ENCODE measurements at regions not wholly inside any gene's neighbourhood (a gene's known extent, or its start where the extent isn't known, plus 50 kb on each side); places are given as distances from the start of the nearest gene placed in this dataset.

GRCh38 chr10:22875581-22875980 lies 52.3 kb upstream of the ARMC3 start:
- H3K36me3 ChIP-seq (replicated peaks; ENCODE audit: low read depth, low read length), result no peaks in the 10 kb centered on the region
- no peaks in the 10 kb centered on the region for H3K27me3 ChIP-seq (ENCODE audit: low read depth, low read length)
- no peaks in the 10 kb centered on the region for H3K9me3 ChIP-seq (ENCODE audit: insufficient read depth, low read length)
- no peak overlapping the region for H3K27ac ChIP-seq (ENCODE audit: low read length)
- H2AFZ ChIP-seq (ENCODE audit: low read depth, low read length), result no peak overlapping the region
- H3K9ac ChIP-seq (ENCODE audit: low read length), result no peak overlapping the region
- no peak overlapping the region for H3K4me2 ChIP-seq (ENCODE audit: low read length)
- no peak overlapping the region for H3K4me3 ChIP-seq (ENCODE audit: low read length)
- TF ChIP-seq, protein P1, sequence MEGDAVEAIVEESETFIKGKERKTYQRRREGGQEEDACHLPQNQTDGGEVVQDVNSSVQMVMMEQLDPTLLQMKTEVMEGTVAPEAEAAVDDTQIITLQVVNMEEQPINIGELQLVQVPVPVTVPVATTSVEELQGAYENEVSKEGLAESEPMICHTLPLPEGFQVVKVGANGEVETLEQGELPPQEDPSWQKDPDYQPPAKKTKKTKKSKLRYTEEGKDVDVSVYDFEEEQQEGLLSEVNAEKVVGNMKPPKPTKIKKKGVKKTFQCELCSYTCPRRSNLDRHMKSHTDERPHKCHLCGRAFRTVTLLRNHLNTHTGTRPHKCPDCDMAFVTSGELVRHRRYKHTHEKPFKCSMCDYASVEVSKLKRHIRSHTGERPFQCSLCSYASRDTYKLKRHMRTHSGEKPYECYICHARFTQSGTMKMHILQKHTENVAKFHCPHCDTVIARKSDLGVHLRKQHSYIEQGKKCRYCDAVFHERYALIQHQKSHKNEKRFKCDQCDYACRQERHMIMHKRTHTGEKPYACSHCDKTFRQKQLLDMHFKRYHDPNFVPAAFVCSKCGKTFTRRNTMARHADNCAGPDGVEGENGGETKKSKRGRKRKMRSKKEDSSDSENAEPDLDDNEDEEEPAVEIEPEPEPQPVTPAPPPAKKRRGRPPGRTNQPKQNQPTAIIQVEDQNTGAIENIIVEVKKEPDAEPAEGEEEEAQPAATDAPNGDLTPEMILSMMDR (IDR thresholded peaks at IDR 0.05; ENCODE audit: low read depth, low read length), result no peak
- TF ChIP-seq EZH2phosphoT487 (IDR thresholded peaks at IDR 0.05; ENCODE audit: low read depth), result no peak
- no peaks in the 10 kb centered on the region for H3K79me2 ChIP-seq (ENCODE audit: low read length)
- H4K20me1 ChIP-seq (ENCODE audit: insufficient read depth, low read length), result no peaks in the 10 kb centered on the region
- no peaks in the 10 kb centered on the region for H3K4me1 ChIP-seq (ENCODE audit: low read length)

DNA sequence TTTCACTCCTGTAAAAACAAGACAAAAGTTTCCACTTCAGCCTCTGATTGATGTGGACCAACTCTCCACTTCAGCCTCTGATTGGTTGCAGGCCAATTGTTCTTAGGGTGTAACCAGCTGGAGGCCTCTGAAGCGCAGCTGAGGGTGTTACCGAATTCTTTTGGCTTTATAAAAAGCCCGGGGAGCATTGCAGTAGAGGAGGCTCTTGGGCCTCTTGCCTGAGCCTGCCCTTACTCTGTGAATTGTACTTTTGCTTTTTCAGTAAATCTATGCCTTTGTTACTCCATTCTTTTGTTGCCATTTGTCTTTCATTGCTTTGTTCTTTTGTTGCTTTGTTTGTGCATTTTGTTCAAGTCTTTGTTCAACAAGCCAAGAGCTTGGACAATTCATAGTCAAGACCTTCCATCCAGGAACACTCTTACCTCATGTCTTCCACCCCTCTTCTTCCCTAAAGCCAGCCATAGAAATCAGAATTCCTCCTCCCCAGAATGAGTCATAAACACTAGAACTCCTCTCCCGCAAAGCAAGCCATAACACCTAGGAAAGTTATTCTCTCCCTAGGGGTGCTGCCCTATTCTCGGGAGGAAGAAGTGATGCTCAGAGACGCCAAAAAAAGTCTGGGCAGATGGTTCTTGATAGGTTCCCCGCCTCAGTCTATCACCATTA lies 53.5 kb upstream of the ARMC3 start:
- TF ChIP-seq EZH2phosphoT487 (IDR thresholded peaks at IDR 0.05; ENCODE audit: low read depth), result no peak
- TF ChIP-seq, protein P1 (IDR thresholded peaks at IDR 0.05; ENCODE audit: low read depth, low read length), result no peak
- H3K4me1 ChIP-seq (ENCODE audit: low read length), result no peaks in the 10 kb centered on the region
- H3K27ac ChIP-seq (ENCODE audit: low read length), result no peak overlapping the region
- no peak overlapping the region for H2AFZ ChIP-seq (ENCODE audit: low read depth, low read length)
- H3K4me3 ChIP-seq (ENCODE audit: low read length), result no peak overlapping the region
- no peaks in the 10 kb centered on the region for H3K36me3 ChIP-seq (replicated peaks; ENCODE audit: low read depth, low read length)
- H3K9me3 ChIP-seq (ENCODE audit: insufficient read depth, low read length), result no peaks in the 10 kb centered on the region
- H3K4me2 ChIP-seq (ENCODE audit: low read length), result no peak overlapping the region
- H3K9ac ChIP-seq (ENCODE audit: low read length), result no peak overlapping the region
- H4K20me1 ChIP-seq (ENCODE audit: insufficient read depth, low read length), result no peaks in the 10 kb centered on the region
- H3K79me2 ChIP-seq (ENCODE audit: low read length), result no peaks in the 10 kb centered on the region
- H3K27me3 ChIP-seq (ENCODE audit: low read depth, low read length), result no peaks in the 10 kb centered on the region

DNA sequence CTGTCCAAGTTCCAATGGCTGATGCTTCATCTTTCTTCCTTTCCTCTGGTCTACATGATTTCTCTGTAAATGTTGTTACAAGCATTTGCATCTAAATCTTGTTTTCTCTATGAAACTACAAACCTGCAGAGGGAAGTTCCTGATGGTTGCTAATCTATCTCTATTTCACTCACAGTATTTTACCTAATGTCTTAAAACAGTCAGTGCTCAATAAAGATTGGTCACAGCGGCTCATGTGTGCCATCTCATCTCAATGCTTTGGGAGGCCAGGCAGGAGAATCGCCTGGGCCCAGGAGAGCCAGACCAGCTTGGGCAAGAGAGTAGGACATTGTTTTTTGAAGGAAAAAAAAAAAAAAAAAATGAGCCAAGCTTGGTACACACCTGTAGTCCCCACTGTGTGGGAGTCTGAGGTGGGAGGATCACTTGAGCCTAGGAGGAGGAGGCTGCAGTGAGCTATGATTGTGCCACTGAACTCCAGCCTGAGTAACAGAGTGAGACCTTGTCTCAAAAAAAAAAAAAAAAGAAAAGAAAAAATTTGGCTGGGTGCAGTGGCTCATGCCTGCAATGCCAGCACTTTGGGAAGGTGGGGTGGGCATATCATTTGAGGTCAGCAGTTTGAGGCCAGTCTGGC lies 71.3 kb upstream of the ARMC3 start:
- Histone ChIP-seq H2AFZ (ENCODE audit: low read depth, low read length) (no peak overlapping the region), H3K4me1 (ENCODE audit: low read length) (peaks cover 6% of the 10 kb centered on the region; the same call in 1 of the 2 replicates), H3K27ac (ENCODE audit: low read length) (no peak overlapping the region), H3K27me3 (ENCODE audit: low read depth, low read length) (no peaks in the 10 kb centered on the region), H3K4me3 (ENCODE audit: low read length) (no peak overlapping the region), H3K4me2 (ENCODE audit: low read length) (no peak overlapping the region), H3K9me3 (ENCODE audit: insufficient read depth, low read length) (no peaks in the 10 kb centered on the region), H3K9ac (ENCODE audit: low read length) (no peak overlapping the region), H4K20me1 (ENCODE audit: insufficient read depth, low read length) (no peaks in the 10 kb centered on the region), H3K36me3 (replicated peaks; ENCODE audit: low read depth, low read length) (no peaks in the 10 kb centered on the region), H3K79me2 (ENCODE audit: low read length) (no peaks in the 10 kb centered on the region)
- TF ChIP-seq, protein P1 (IDR thresholded peaks at IDR 0.05; ENCODE audit: low read depth, low read length), result no peak
- TF ChIP-seq EZH2phosphoT487 (IDR thresholded peaks at IDR 0.05; ENCODE audit: low read depth), result no peak

GRCh38 chr10:22854935-22855421 lies 72.9 kb upstream of the ARMC3 start:
- no peak overlapping the region for H2AFZ ChIP-seq (ENCODE audit: low read depth, low read length)
- no peak overlapping the region for H3K27ac ChIP-seq (ENCODE audit: low read length)
- no peak overlapping the region for H3K4me3 ChIP-seq (ENCODE audit: low read length)
- TF ChIP-seq EZH2phosphoT487 (IDR thresholded peaks at IDR 0.05; ENCODE audit: low read depth), result no peak
- TF ChIP-seq, protein P1 (IDR thresholded peaks at IDR 0.05; ENCODE audit: low read depth, low read length), result no peak
- H3K9ac ChIP-seq (ENCODE audit: low read length), result no peak overlapping the region
- H3K79me2 ChIP-seq (ENCODE audit: low read length), result no peaks in the 10 kb centered on the region
- no peaks in the 10 kb centered on the region for H3K27me3 ChIP-seq (ENCODE audit: low read depth, low read length)
- peaks cover 6% of the 10 kb centered on the region; the same call in 1 of the 2 replicates for H3K4me1 ChIP-seq (ENCODE audit: low read length)
- H3K36me3 ChIP-seq (replicated peaks; ENCODE audit: low read depth, low read length), result no peaks in the 10 kb centered on the region
- H4K20me1 ChIP-seq (ENCODE audit: insufficient read depth, low read length), result no peaks in the 10 kb centered on the region
- H3K9me3 ChIP-seq (ENCODE audit: insufficient read depth, low read length), result no peaks in the 10 kb centered on the region
- H3K4me2 ChIP-seq (ENCODE audit: low read length), result no peak overlapping the region
